HG02870 (cell line): ENCODE measurements at regions not wholly inside any gene's neighbourhood (a gene's known extent, or its start where the extent isn't known, plus 50 kb on each side); places are given as distances from the start of the nearest gene placed in this dataset.
"Not testable (repeated sequence)": the region's sequence is repeated elsewhere in the genome, so short reads cannot be mapped to it uniquely, and the experiment has no call there.

Source experiments
- ATAC-seq: cut with Tn5 transposase; IDR thresholded peaks from one replicate; pipeline ENCODE4 v1.9.1; 2021; ENCODE audit warnings: mild to moderate bottlenecking, moderate library complexity; ENCODE audit not compliant: unreplicated experiment

- no peak for ATAC-seq
Observed at GRCh38 chr1:8171751-8172464, 145.8 kb upstream of the ERRFI1 start.

DNA sequence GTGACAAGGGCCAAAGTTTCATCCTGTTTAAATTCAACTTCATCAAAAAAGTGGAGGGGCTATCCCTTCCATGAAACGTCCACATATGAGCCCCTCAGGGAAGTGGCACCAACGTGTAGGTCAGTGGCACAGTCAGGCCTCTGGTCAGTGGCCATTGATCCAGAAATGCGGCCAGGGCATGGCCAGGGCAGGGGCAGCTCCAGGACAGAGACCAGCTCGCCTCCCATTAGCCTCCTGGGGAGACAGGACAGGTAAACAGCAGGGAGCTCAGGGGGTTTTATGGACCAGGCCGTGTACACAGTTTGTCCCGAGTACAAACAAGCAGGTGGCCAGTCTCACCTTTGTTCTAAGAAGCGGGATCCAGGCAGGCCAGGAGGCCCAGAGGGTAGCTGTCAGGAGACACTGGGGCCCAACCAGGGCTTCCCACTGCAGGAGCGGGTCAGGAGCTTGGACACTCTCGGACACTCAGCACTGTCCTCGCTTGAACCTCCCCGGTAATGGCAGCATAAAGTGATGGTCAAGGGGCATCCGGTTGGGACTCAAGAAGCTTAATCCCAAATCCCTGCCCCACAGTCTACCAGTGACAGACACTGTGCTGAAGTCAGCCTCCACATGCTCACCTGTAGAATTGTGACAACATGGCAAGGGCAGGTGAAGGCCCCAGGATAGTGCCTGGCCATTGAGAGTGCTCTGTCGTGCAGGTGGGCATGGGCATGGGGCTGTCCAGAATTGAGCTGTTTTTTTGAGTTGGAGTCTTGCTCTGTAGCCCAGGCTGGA is 144.1 kb upstream of the ERRFI1 start:
- no peak for ATAC-seq

DNA sequence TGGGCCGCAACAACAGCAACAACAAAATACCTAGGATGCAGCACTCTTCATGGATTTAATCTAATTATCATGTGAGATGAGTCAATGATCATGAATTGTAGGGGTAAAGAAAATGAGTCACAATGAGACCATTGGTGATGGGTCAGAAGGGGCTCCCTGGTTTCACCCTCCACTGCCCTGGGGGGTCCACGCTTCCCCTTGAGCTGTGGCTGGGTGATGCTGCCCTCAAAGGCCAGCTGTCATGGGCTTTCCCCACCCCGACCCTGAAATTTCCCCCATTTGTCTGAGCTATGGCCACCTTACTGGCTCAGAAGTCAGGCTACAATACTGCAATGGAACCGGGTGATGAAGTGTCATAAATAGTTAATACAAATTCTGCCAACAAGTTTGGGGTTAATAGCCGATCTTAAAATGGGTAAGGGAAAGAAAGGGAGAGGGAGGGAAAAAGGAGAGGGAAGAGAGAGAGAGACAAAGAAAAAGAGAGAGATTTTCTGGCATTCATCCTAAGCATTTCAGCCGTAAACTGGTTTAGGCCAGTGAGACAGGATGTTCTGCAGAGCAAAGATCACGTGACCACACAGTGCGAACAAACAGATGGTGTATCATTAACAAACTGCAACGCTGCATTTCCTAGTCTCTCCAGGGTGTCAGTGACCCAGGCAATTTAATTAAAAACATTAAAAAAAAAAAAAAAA is 143.4 kb upstream of the ERRFI1 start:
- ATAC-seq = no peak

- no peak for ATAC-seq
Observed at GRCh38 chr1:8167936-8168335, 141.8 kb upstream of the ERRFI1 start.

GRCh38 chr1:8166406-8166805 is 140.3 kb upstream of the ERRFI1 start:
- no peak for ATAC-seq

DNA sequence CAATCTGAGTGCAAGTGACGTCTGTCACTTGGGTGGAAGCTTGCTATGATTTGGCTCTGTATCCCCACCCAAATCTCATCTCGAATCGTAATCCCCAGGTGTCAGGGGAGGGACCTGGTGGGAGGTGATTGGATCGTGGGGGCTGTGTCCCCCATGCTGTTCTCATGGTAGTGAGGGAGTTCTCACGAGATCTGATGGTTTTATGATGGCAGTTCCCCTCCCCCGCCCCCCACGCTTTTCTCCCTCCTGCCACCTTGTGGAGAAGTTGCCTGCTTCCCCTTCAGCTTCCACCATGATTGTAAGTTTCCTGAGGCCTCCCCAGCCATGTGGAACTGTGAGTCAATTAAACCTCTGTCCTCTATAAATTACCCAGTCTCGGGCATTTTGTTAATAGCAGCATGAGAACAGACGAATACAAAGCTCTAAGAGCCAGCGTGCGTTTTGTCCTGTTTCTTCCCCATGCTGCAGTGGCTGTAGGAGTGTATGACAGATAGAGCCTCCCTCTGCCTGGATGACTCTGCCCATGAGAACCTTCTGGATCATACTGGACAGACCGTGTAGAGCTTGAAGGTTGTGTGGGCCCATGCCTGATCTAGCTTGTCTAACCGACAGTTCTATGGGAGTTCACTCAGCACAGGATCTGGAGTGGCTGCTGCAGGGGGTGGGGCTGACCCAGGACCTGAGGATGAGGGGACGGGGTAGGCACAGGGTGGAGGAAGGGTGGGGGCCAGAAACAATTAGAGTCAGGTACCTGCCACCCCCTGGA is 139.7 kb upstream of the ERRFI1 start:
- no peak for ATAC-seq

- ATAC-seq = no peak
Observed at GRCh38 chr1:8164670-8165069, 138.6 kb upstream of the ERRFI1 start.

GRCh38 chr1:8163039-8163438 is 136.9 kb upstream of the ERRFI1 start:
- ATAC-seq = no peak

DNA sequence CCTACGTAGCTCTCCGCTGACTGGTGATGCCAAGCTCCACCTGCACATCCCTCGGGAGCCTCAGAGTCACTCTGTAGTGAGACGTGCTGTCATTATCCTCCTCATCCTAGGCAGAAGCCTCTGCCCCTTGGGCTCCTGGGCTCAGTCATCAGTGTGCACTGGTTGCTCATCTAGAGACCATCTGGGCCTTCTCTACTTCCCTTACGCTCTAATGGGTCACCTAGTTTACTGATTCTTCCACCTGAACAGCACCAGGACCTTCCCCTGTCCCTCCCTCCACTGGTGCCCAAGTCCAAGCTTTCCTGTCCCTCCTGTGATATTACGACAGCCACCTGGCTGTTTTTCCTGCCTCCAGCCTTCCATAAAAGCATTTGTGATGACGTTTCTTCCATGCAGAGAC is 136.1 kb upstream of the ERRFI1 start:
- ATAC-seq = no peak

DNA sequence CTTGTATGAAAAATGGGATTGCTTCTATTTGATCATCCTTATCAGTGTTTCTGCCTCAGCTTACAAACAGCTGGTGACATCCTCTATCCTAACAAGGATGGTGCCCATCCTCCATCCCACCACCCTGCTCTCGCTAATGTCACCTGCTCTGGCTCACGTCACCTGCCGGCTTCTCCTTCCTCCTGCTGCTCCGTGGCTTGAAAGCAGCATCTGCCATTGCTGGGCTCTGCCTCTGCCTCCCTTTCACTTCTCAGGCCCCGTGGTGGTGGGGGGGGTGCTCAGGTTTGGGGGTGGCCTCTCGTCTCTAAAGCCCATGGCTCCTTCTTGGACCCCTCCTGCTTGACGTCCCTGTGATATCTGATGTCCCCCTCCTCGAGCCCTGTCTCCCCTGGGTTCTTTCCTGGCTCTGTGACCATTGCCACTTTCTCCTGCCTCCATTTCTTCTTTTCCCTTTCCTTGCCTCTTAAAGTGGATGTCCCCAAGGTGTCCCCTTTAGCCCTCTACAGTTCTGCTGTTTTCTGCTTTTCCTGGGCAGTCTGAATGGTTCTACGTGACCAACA is 135.5 kb upstream of the ERRFI1 start:
- no peak for ATAC-seq

GRCh38 chr1:8159470-8160024 is 133.4 kb upstream of the ERRFI1 start:
- no peak for ATAC-seq

GRCh38 chr1:8158995-8159394 is 132.9 kb upstream of the ERRFI1 start:
- ATAC-seq = no peak

DNA sequence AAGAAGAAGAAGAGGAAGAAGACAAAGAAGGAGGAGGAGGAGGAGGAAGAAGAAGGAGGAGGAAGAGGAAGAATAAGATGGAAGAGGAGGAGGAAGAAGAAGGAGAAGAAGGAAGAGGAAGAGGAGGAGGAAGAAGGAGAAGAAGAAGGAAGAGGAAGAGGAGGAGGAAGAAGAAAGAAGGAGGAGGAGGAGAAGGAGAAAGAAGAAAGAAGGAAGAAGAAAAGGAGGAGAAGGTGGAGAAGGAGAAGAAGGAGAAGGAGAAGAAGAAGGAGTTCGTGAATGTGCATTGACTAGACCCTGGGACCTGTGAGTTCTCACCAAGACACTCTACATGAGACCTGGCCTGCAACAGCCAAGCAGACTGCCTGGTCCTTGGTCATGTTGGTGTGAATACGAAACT is 131.7 kb upstream of the ERRFI1 start:
- no peak for ATAC-seq

- no peak for ATAC-seq
Observed at GRCh38 chr1:8155528-8156186, 129.5 kb upstream of the ERRFI1 start.

- no peak for ATAC-seq
Observed at GRCh38 chr1:8154621-8155052, 128.5 kb upstream of the ERRFI1 start.

GRCh38 chr1:8153961-8154360 is 127.9 kb upstream of the ERRFI1 start:
- no peak for ATAC-seq

GRCh38 chr1:8152731-8153702 is 126.9 kb upstream of the ERRFI1 start:
- ATAC-seq = no peak

GRCh38 chr1:8151647-8152046 is 125.5 kb upstream of the ERRFI1 start:
- ATAC-seq = no peak

- not testable (repeated sequence) for ATAC-seq
Observed at GRCh38 chr1:8149756-8150155, 123.6 kb upstream of the ERRFI1 start.
